C4-2B (cell line): ENCODE measurements at regions not wholly inside any gene's neighbourhood (a gene's known extent, or its start where the extent isn't known, plus 50 kb on each side); places are given as distances from the start of the nearest gene placed in this dataset.

ENCODE experiments used
- ZFX ChIP-seq: fragments of 450-650 bp; IDR thresholded peaks from 2 replicates; pipeline ENCODE4 v1.6.1; 2017
- TF ChIP-seq, protein P1 (sequence below): fragments of 450-650 bp; conservative IDR thresholded peaks from 2 replicates; pipeline ENCODE4 v1.5.1; 2017; ENCODE audit warnings: mild to moderate bottlenecking

DNA sequence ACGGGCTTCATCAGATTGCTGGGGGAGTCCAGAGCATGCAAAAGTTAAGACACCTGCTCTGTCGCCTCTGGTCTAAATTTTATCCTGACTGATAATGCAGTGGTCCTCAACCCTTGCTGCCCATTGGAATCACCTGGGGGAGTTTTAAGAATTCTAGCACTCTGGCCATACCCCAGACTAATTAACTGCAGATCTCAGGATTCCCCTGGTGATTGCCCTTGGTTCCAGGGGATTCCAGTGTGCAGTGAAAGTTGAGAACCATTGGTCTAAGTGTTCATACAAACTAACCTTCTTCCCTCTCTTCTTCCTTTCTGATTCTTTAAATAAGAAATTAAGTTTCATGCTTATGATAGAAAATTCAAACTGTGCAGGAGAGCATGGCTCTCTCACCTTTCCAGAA, 105.7 kb upstream of the MGAT5 start:
- TF ChIP-seq, protein P1, sequence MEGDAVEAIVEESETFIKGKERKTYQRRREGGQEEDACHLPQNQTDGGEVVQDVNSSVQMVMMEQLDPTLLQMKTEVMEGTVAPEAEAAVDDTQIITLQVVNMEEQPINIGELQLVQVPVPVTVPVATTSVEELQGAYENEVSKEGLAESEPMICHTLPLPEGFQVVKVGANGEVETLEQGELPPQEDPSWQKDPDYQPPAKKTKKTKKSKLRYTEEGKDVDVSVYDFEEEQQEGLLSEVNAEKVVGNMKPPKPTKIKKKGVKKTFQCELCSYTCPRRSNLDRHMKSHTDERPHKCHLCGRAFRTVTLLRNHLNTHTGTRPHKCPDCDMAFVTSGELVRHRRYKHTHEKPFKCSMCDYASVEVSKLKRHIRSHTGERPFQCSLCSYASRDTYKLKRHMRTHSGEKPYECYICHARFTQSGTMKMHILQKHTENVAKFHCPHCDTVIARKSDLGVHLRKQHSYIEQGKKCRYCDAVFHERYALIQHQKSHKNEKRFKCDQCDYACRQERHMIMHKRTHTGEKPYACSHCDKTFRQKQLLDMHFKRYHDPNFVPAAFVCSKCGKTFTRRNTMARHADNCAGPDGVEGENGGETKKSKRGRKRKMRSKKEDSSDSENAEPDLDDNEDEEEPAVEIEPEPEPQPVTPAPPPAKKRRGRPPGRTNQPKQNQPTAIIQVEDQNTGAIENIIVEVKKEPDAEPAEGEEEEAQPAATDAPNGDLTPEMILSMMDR = no peak
- TF ChIP-seq ZFX = no peak
